ENCODE measurements at regions not wholly inside any gene's neighbourhood (a gene's known extent, or its start where the extent isn't known, plus 50 kb on each side); places are given as distances from the start of the nearest gene placed in this dataset.

- Histone ChIP-seq H3K9ac (ENCODE audit: low read depth in 1 of 2, low read length in 2 of 2) (no peak overlapping the region), H3K36me3 (ENCODE audit: control insufficient read depth in 4 of 4, insufficient read depth in 3 of 4, low read depth in 1 of 4, low read length in 3 of 4) (no peaks in the 10 kb centered on the region), H3K4me3 (ENCODE audit: low read depth in 1 of 3, low read length in 3 of 3) (no peak overlapping the region), H3K4me1 (ENCODE audit: control insufficient read depth in 4 of 4, insufficient read depth in 4 of 4, low read length in 3 of 4) (no peaks in the 10 kb centered on the region), H3K27me3 (ENCODE audit: control insufficient read depth in 4 of 4, insufficient read depth in 4 of 4, low read length in 3 of 4) (peaks cover 0 to 2% (median 0%) of the 10 kb centered on the region in 4 donors), H3K9me3 (ENCODE audit: control insufficient read depth in 4 of 4, low read length in 3 of 4) (no peaks in the 10 kb centered on the region), H3K27ac (ENCODE audit: low read depth in 1 of 2, low read length in 2 of 2) (no peak overlapping the region)
- TF ChIP-seq MAX (IDR thresholded peaks at IDR 0.05) (no peak), GABPA (IDR thresholded peaks at IDR 0.05 in 1 of 2, conservative IDR thresholded peaks at IDR 0.05 in 1 of 2) (no peak), TAF1 (conservative IDR thresholded peaks at IDR 0.05) (no peak), EGR1 (IDR thresholded peaks at IDR 0.05; ENCODE audit: low read depth in 2 of 2) (no peak), SP1 (IDR thresholded peaks at IDR 0.05) (no peak), CTCF (IDR thresholded peaks at IDR 0.05; ENCODE audit: low read depth, low read length, missing input control) (no peak), ZBTB33 (IDR thresholded peaks at IDR 0.05) (no peak), YY1 (IDR thresholded peaks at IDR 0.05) (no peak), HNF4G (IDR thresholded peaks at IDR 0.05) (no peak), FOXA1 (IDR thresholded peaks at IDR 0.05) (no peak), ATF3 (IDR thresholded peaks at IDR 0.05) (no peak)
- no peak for DNase-seq (ENCODE audit: low spot score)
- WGBS: 81% methylated on average over 3 of the region's 3 CpGs
These were observed 150.6 kb upstream of the EDIL3 start for GRCh38 chr5:84535281-84535680.

GRCh38 chr5:84524491-84524890 lies 139.8 kb upstream of the EDIL3 start:
- H3K9me3 ChIP-seq (ENCODE audit: control insufficient read depth in 4 of 4, low read length in 3 of 4): no peaks in the 10 kb centered on the region
- no peak overlapping the region for H3K27ac ChIP-seq (ENCODE audit: low read depth in 1 of 2, low read length in 2 of 2)
- no peak overlapping the region for H3K4me3 ChIP-seq (ENCODE audit: low read depth in 1 of 3, low read length in 3 of 3)
- TF ChIP-seq SP1 (IDR thresholded peaks at IDR 0.05) (no peak), MAX (IDR thresholded peaks at IDR 0.05) (no peak), JUND (IDR thresholded peaks at IDR 0.05) (no peak), HNF4G (IDR thresholded peaks at IDR 0.05) (no peak), GABPA (IDR thresholded peaks at IDR 0.05 in 1 of 2, conservative IDR thresholded peaks at IDR 0.05 in 1 of 2) (no peak), NR2F2 (IDR thresholded peaks at IDR 0.05) (no peak), ATF3 (IDR thresholded peaks at IDR 0.05) (no peak), CTCF (IDR thresholded peaks at IDR 0.05; ENCODE audit: low read depth, low read length, missing input control) (no peak), YY1 (IDR thresholded peaks at IDR 0.05) (no peak), EGR1 (IDR thresholded peaks at IDR 0.05; ENCODE audit: low read depth in 2 of 2) (no peak), FOXA2 (IDR thresholded peaks at IDR 0.05) (no peak), FOXA1 (IDR thresholded peaks at IDR 0.05) (no peak), REST (IDR thresholded peaks at IDR 0.05) (no peak), TAF1 (conservative IDR thresholded peaks at IDR 0.05) (no peak), RAD21 (IDR thresholded peaks at IDR 0.05) (no peak), HNF4A (conservative IDR thresholded peaks at IDR 0.05) (no peak), RXRA (IDR thresholded peaks at IDR 0.05) (no peak), ZBTB33 (IDR thresholded peaks at IDR 0.05) (no peak)
- DNase-seq (ENCODE audit: low spot score): no peak
- no peaks in the 10 kb centered on the region for H3K36me3 ChIP-seq (ENCODE audit: control insufficient read depth in 4 of 4, insufficient read depth in 3 of 4, low read depth in 1 of 4, low read length in 3 of 4)
- H3K4me1 ChIP-seq (ENCODE audit: control insufficient read depth in 4 of 4, insufficient read depth in 4 of 4, low read length in 3 of 4): no peaks in the 10 kb centered on the region
- no peaks in the 10 kb centered on the region for H3K27me3 ChIP-seq (ENCODE audit: control insufficient read depth in 4 of 4, insufficient read depth in 4 of 4, low read length in 3 of 4)
- no peak overlapping the region for H3K9ac ChIP-seq (ENCODE audit: low read depth in 1 of 2, low read length in 2 of 2)

Measured in liver (tissue), 8 donors.